Kidney epithelial cell (primary cell): ENCODE measurements at regions not wholly inside any gene's neighbourhood (a gene's known extent, or its start where the extent isn't known, plus 50 kb on each side); places are given as distances from the start of the nearest gene placed in this dataset.
"Not testable (repeated sequence)": the region's sequence is repeated elsewhere in the genome, so short reads cannot be mapped to it uniquely, and the experiment has no call there.

ENCODE experiments used
- DNase-seq: peaks from one replicate; pipeline ENCODE4 v3.0.0-alpha.2; 2010; ENCODE audit warnings: low read depth
- H3K27me3 ChIP-seq: 2 replicates; pipeline ENCODE4 v1.6.0; 2011; ENCODE audit warnings: low read length; ENCODE audit not compliant: control insufficient read depth, insufficient read depth
- H3K36me3 ChIP-seq: 2 replicates; pipeline ENCODE4 v1.5.1; 2011; ENCODE audit warnings: low read length; ENCODE audit not compliant: control insufficient read depth, insufficient read depth
- H3K4me3 ChIP-seq: 2 replicates; pipeline ENCODE4 v1.5.1; 2011; ENCODE audit warnings: low read depth, mild to moderate bottlenecking, control low read depth, low read length
- CTCF ChIP-seq: IDR thresholded peaks from 2 replicates; pipeline ENCODE4 v1.5.1; 2011; ENCODE audit warnings: mild to moderate bottlenecking, moderate library complexity, low read length, control low read depth, inconsistent platforms; ENCODE audit not compliant: insufficient read depth, poor library complexity, severe bottlenecking

GRCh38 chr13:48876289-48876688, 99.4 kb upstream of the FNDC3A start:
- no peak for DNase-seq
- H3K36me3 ChIP-seq = no peaks in the 10 kb centered on the region
- no peaks in the 10 kb centered on the region for H3K27me3 ChIP-seq
- H3K4me3 ChIP-seq = no peak overlapping the region
- no peak for TF ChIP-seq CTCF

GRCh38 chr13:48879432-48879831, 96.3 kb upstream of the FNDC3A start:
- no peak for DNase-seq
- no peak overlapping the region for H3K4me3 ChIP-seq
- H3K36me3 ChIP-seq = no peaks in the 10 kb centered on the region
- no peaks in the 10 kb centered on the region for H3K27me3 ChIP-seq
- TF ChIP-seq CTCF = no peak

DNA sequence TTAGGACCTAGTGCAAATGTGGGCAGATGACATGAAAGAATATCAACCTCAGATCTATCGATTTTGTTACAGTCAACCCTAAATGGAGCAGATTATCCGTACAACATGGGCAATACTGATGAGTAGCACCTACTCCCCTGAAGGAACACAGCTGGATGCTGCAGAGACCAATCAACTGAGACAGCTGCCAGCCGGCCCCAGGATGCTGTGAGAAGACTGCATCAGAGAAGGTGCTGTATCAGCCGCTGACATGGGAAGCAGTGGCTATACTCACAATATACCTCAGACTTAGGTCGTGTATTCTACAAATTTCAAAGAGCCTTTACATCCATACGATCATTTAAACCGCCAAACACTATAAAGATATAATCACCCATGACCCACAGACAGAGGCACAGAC, 95.9 kb upstream of the FNDC3A start:
- no peak for TF ChIP-seq CTCF
- Histone ChIP-seq H3K4me3 (no peak overlapping the region), H3K36me3 (no peaks in the 10 kb centered on the region), H3K27me3 (no peaks in the 10 kb centered on the region)
- DNase-seq = no peak

DNA sequence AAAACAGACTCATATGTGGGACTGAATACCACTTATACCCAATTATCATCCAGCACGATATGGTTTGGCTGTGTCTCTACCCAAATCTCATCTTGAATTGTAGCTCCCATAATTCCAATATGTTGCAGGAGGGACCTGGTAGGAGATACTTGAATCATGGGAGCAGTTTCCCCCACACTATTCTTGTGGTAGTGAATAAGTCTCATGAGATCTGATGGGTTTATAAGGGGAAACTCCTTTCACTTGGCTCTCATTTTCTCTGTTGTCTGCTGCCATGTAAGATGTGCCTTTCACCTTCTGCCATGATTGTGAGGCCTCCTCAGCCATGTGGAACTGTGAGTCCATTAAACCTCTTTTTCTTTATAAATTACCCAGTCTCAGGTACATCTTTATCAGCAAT, 91.9 kb upstream of the FNDC3A start:
- H3K27me3 ChIP-seq, H3K4me3 ChIP-seq, DNase-seq, H3K36me3 ChIP-seq: not testable (repeated sequence)

- no peak for TF ChIP-seq CTCF
- no peak for DNase-seq
- H3K4me3 ChIP-seq = no peak overlapping the region
- H3K36me3 ChIP-seq = no peaks in the 10 kb centered on the region
- no peaks in the 10 kb centered on the region for H3K27me3 ChIP-seq
Observed at GRCh38 chr13:48885027-48885395, 90.7 kb upstream of the FNDC3A start.

GRCh38 chr13:48888613-48889012, 87.1 kb upstream of the FNDC3A start:
- Histone ChIP-seq H3K36me3 (no peaks in the 10 kb centered on the region), H3K4me3 (no peak overlapping the region), H3K27me3 (no peaks in the 10 kb centered on the region)
- TF ChIP-seq CTCF = no peak
- no peak for DNase-seq
